ENCODE measurements at regions not wholly inside any gene's neighbourhood (a gene's known extent, or its start where the extent isn't known, plus 50 kb on each side); places are given as distances from the start of the nearest gene placed in this dataset.

- no peak overlapping the region for H3K27ac ChIP-seq (replicated peaks)
- no peak for DNase-seq (ENCODE audit: low read depth in 1 of 2, low spot score in 1 of 2)
- peaks cover 2% of the 10 kb centered on the region for H3K27me3 ChIP-seq (ENCODE audit: insufficient read depth, poor library complexity, severe bottlenecking)
- H3K4me3 ChIP-seq (replicated peaks; ENCODE audit: insufficient read depth, low read length), result no peak overlapping the region
- TF ChIP-seq SPI1 (IDR thresholded peaks at IDR 0.05; ENCODE audit: borderline replicate concordance, low read depth) (no peak), POLR2AphosphoS5 (IDR thresholded peaks at IDR 0.05; ENCODE audit: low read depth) (no peak), GABPA (IDR thresholded peaks at IDR 0.05; ENCODE audit: low read depth) (no peak), CTCF (IDR thresholded peaks at IDR 0.05; ENCODE audit: insufficient read depth, low read length) (no peak)
- TF ChIP-seq, protein P1, sequence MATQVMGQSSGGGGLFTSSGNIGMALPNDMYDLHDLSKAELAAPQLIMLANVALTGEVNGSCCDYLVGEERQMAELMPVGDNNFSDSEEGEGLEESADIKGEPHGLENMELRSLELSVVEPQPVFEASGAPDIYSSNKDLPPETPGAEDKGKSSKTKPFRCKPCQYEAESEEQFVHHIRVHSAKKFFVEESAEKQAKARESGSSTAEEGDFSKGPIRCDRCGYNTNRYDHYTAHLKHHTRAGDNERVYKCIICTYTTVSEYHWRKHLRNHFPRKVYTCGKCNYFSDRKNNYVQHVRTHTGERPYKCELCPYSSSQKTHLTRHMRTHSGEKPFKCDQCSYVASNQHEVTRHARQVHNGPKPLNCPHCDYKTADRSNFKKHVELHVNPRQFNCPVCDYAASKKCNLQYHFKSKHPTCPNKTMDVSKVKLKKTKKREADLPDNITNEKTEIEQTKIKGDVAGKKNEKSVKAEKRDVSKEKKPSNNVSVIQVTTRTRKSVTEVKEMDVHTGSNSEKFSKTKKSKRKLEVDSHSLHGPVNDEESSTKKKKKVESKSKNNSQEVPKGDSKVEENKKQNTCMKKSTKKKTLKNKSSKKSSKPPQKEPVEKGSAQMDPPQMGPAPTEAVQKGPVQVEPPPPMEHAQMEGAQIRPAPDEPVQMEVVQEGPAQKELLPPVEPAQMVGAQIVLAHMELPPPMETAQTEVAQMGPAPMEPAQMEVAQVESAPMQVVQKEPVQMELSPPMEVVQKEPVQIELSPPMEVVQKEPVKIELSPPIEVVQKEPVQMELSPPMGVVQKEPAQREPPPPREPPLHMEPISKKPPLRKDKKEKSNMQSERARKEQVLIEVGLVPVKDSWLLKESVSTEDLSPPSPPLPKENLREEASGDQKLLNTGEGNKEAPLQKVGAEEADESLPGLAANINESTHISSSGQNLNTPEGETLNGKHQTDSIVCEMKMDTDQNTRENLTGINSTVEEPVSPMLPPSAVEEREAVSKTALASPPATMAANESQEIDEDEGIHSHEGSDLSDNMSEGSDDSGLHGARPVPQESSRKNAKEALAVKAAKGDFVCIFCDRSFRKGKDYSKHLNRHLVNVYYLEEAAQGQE (IDR thresholded peaks at IDR 0.05; ENCODE audit: insufficient replicate concordance, low read depth), result no peak
These were observed 271.4 kb upstream of the SMIM21 start for GRCh38 chr18:75698861-75699260.

DNA sequence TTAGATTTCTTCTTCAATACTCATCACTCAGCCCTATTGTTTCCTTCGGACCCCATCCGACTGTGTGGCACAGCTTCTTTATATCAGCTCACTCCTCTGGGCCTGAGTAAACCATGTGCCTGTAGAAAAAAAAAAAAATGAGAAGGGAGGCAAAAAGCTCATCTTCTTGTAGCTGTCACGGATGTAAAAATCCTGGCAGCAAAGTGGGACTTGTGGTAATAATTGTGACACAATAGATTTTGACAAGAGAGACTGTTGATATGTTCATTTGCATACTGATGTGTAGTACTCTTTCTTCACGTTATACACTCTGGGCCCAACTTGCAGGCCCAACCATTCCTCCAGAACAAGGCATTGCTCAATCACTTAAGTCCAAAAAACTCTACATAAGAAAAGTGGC lies 270.0 kb upstream of the SMIM21 start:
- no peak overlapping the region for H3K27ac ChIP-seq (replicated peaks)
- H3K27me3 ChIP-seq (ENCODE audit: insufficient read depth, poor library complexity, severe bottlenecking), result peaks cover 2% of the 10 kb centered on the region
- no peak overlapping the region for H3K4me3 ChIP-seq (replicated peaks; ENCODE audit: insufficient read depth, low read length)
- no peak for DNase-seq (ENCODE audit: low read depth in 1 of 2, low spot score in 1 of 2)
- TF ChIP-seq CTCF (IDR thresholded peaks at IDR 0.05; ENCODE audit: insufficient read depth, low read length), result no peak
- no peak for TF ChIP-seq GABPA (IDR thresholded peaks at IDR 0.05; ENCODE audit: low read depth)
- TF ChIP-seq, protein P1 (IDR thresholded peaks at IDR 0.05; ENCODE audit: insufficient replicate concordance, low read depth), result no peak
- no peak for TF ChIP-seq SPI1 (IDR thresholded peaks at IDR 0.05; ENCODE audit: borderline replicate concordance, low read depth)
- no peak for TF ChIP-seq POLR2AphosphoS5 (IDR thresholded peaks at IDR 0.05; ENCODE audit: low read depth)

DNA sequence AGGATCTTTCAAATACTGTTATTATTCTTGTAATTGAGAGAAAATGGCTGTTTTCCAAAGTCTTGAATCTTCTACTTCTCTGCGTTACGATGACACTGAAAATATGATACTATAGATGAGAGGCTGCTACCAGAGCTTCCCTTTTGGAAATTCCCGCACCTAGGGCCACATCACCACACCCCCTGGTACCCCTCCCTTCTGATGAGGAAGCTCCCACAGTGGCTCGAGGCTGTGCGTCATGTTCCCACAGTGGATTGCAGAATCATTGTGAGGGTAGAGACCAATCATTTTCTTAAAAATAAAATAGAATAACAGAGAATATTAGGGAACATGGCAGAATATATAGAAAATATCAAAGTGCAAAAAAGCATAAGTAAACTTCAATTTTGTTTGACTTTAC lies 268.9 kb upstream of the SMIM21 start:
- no peak overlapping the region for H3K27ac ChIP-seq (replicated peaks)
- DNase-seq (ENCODE audit: low read depth in 1 of 2, low spot score in 1 of 2), result peak in 1 of 2 experiments; percentile 38
- TF ChIP-seq CTCF (IDR thresholded peaks at IDR 0.05; ENCODE audit: insufficient read depth, low read length), result no peak
- TF ChIP-seq, protein P1 (IDR thresholded peaks at IDR 0.05; ENCODE audit: insufficient replicate concordance, low read depth), result no peak
- no peak for TF ChIP-seq GABPA (IDR thresholded peaks at IDR 0.05; ENCODE audit: low read depth)
- no peak for TF ChIP-seq SPI1 (IDR thresholded peaks at IDR 0.05; ENCODE audit: borderline replicate concordance, low read depth)
- no peak for TF ChIP-seq POLR2AphosphoS5 (IDR thresholded peaks at IDR 0.05; ENCODE audit: low read depth)
- H3K4me3 ChIP-seq (replicated peaks; ENCODE audit: insufficient read depth, low read length), result no peak overlapping the region
- peaks cover 2% of the 10 kb centered on the region for H3K27me3 ChIP-seq (ENCODE audit: insufficient read depth, poor library complexity, severe bottlenecking)

Data from HL-60 (cell line).